WTC11 (cell line): ENCODE measurements at regions not wholly inside any gene's neighbourhood (a gene's known extent, or its start where the extent isn't known, plus 50 kb on each side); places are given as distances from the start of the nearest gene placed in this dataset.

Experiments
- ATAC-seq: fragments of 200-7000 bp; cut with Tn5 transposase; 2 replicates; pipeline ENCODE4 v1.10.0; 2021; ENCODE audit warnings: mild to moderate bottlenecking, moderate library complexity
- CTCF ChIA-PET: fragments of 300-600 bp; sonication (Branson Sonifier 250); formaldehyde crosslinking; loops from one replicate; lab custom pipeline; 2021; ENCODE audit warnings: antibody characterized with exemption; lab: Charles Lee
- POLR2A ChIA-PET: fragments of 350-600 bp; sonication (Branson Sonifier 250); formaldehyde crosslinking; loops from one replicate; lab custom pipeline; 2021; ENCODE audit warnings: antibody characterized with exemption; lab: Charles Lee
- DNase-seq: peaks from one replicate; pipeline ENCODE4 v3.0.0; 2021; ENCODE audit warnings: low spot score
- H3K27ac Mint-ChIP-seq: 2 replicates; pipeline ENCODE4 v1.8.0; 2021; ENCODE audit warnings: mixed read lengths
- H3K27me3 Mint-ChIP-seq: 2 replicates; pipeline ENCODE4 v1.8.0; 2021; ENCODE audit warnings: low read depth, mild to moderate bottlenecking, moderate library complexity, mixed read lengths
- H3K36me3 Mint-ChIP-seq: 2 replicates; pipeline ENCODE4 v1.8.0; 2021; ENCODE audit warnings: mixed read lengths
- H3K4me1 Mint-ChIP-seq: 2 replicates; pipeline ENCODE4 v1.8.0; 2022; ENCODE audit warnings: mixed read lengths
- H3K4me3 Mint-ChIP-seq: 2 replicates; pipeline ENCODE4 v1.8.0; 2021; ENCODE audit warnings: mild to moderate bottlenecking, moderate library complexity, mixed read lengths
- H3K9me3 Mint-ChIP-seq: 2 replicates; pipeline ENCODE4 v1.8.0; 2021; ENCODE audit warnings: mixed read lengths
- CBFB ChIP-seq: sonication (generic); formaldehyde crosslinking; IDR thresholded peaks from 2 replicates; pipeline ENCODE4 v1.8.1; 2022; ENCODE audit warnings: mild to moderate bottlenecking, low read depth, missing genetic modification reagents
- FOXJ3 ChIP-seq: sonication (generic); formaldehyde crosslinking; IDR thresholded peaks from 2 replicates; pipeline ENCODE4 v1.9.0; 2021; ENCODE audit warnings: missing genetic modification reagents, mild to moderate bottlenecking, borderline replicate concordance
- FOXK1 ChIP-seq: sonication (generic); formaldehyde crosslinking; IDR thresholded peaks from 2 replicates; pipeline ENCODE4 v1.8.0; 2022; ENCODE audit warnings: mild to moderate bottlenecking, moderate library complexity, missing genetic modification reagents
- FOXP1 ChIP-seq: sonication (generic); formaldehyde crosslinking; IDR thresholded peaks from 2 replicates; pipeline ENCODE4 v1.8.0; 2022; ENCODE audit warnings: missing genetic modification reagents, mild to moderate bottlenecking, moderate library complexity, borderline replicate concordance
- NFYB ChIP-seq: sonication (generic); formaldehyde crosslinking; conservative IDR thresholded peaks from 2 replicates; pipeline ENCODE4 v1.8.0; 2022; ENCODE audit warnings: low read depth, missing genetic modification reagents
- SMAD4 ChIP-seq: sonication (generic); formaldehyde crosslinking; IDR thresholded peaks from 2 replicates; pipeline ENCODE4 v1.8.0; 2022; ENCODE audit warnings: mild to moderate bottlenecking, missing genetic modification reagents
- TCF7 ChIP-seq: sonication (generic); formaldehyde crosslinking; IDR thresholded peaks from 2 replicates; pipeline ENCODE4 v1.8.0; 2022; ENCODE audit warnings: mild to moderate bottlenecking, low read depth, missing genetic modification reagents, moderate library complexity
- TP53 ChIP-seq: sonication (generic); formaldehyde crosslinking; IDR thresholded peaks from 2 replicates; pipeline ENCODE4 v1.8.1; 2023; ENCODE audit warnings: mild to moderate bottlenecking, missing genetic modification reagents
- ZBTB21 ChIP-seq: sonication (generic); formaldehyde crosslinking; IDR thresholded peaks from 2 replicates; pipeline ENCODE4 v1.8.1; 2023; ENCODE audit warnings: mild to moderate bottlenecking, missing genetic modification reagents, borderline replicate concordance
- ZNF219 ChIP-seq: sonication (generic); formaldehyde crosslinking; IDR thresholded peaks from 2 replicates; pipeline ENCODE4 v1.8.0; 2023; ENCODE audit warnings: missing genetic modification reagents, mild to moderate bottlenecking, borderline replicate concordance
- TF ChIP-seq, protein P1 (sequence below): sonication (generic); formaldehyde crosslinking; conservative IDR thresholded peaks from 2 replicates; pipeline ENCODE4 v1.8.1; 2023; ENCODE audit warnings: mild to moderate bottlenecking, low read depth, missing genetic modification reagents, moderate library complexity
- TF ChIP-seq, protein P2 (sequence below): fragments of 250-450 bp; sonication (Bioruptor Pico); IDR thresholded peaks from 2 replicates; pipeline ENCODE4 v1.8.0; 2021; ENCODE audit warnings: mild to moderate bottlenecking
- TF ChIP-seq, protein P3 (sequence below): sonication (generic); formaldehyde crosslinking; IDR thresholded peaks from 2 replicates; pipeline ENCODE4 v1.8.1; 2022; ENCODE audit warnings: low read depth, mild to moderate bottlenecking, moderate library complexity, missing genetic modification reagents, borderline replicate concordance

DNA sequence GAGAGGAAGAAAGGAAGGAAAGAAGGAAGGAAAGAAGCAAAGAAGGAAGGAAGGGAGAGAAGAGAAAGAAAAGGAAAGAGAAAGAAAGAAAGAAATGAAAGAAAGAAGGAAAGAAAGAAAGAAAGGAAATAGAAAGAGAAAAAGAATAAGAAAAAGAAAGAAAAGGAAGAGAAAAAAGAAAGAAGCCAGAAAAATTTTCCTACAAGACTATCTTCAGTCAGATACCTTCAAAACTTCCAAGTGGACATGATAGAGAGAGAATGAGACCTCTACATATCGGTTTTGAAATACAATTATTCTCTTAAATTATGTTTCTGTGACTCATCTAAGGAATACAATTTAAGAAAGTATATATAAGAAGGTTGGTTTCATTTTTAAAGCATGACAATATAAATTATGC, 1369.0 kb downstream of the ZPLD1 start:
- Mint-ChIP-seq H3K27me3 (no peaks in the 10 kb centered on the region), H3K4me1 (no peaks in the 10 kb centered on the region), H3K27ac (no peak overlapping the region), H3K9me3 (peaks cover 23% of the 10 kb centered on the region), H3K36me3 (0 out of 2 replicates have a peak, but pooled peaks cover 4% of the 10 kb centered on the region), H3K4me3 (no peak overlapping the region)
- ATAC-seq: no peak
- ChIA-PET POLR2A (no interaction called here), CTCF (no interaction called here)
- DNase-seq: no peak
- TF ChIP-seq FOXP1 (CRISPR knock-in tag) (no peak), ZNF219 (CRISPR knock-in tag) (no peak), SMAD4 (CRISPR knock-in tag) (no peak), FOXJ3 (CRISPR knock-in tag) (no peak)

DNA sequence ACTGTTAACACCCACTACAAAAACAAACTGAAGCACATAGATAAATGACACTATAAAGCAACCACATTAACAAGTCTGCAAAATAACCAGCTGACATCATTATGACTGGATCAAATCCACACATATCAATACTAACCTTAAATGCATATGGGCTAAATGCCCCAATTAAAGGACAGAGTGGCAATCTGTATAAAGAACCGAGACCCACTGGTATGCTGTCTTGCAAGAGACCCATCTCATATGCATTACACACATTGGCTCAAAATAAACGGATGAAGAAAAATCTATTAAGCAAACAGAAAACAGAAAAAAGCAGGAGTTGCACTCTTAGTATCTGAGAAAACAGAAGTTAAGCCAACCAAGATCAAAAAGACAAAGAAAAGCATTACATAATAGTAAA, 1375.4 kb downstream of the ZPLD1 start:
- ATAC-seq (no peak), DNase-seq (no peak)
- ChIA-PET POLR2A (no interaction called here), CTCF (no interaction called here)
- Mint-ChIP-seq H3K4me1 (peaks cover 13% of the 10 kb centered on the region), H3K9me3 (peaks cover 49% of the 10 kb centered on the region), H3K27ac (no peak overlapping the region), H3K27me3 (no peaks in the 10 kb centered on the region), H3K4me3 (no peak overlapping the region), H3K36me3 (peaks cover 29% of the 10 kb centered on the region)
- TF ChIP-seq, protein P1, sequence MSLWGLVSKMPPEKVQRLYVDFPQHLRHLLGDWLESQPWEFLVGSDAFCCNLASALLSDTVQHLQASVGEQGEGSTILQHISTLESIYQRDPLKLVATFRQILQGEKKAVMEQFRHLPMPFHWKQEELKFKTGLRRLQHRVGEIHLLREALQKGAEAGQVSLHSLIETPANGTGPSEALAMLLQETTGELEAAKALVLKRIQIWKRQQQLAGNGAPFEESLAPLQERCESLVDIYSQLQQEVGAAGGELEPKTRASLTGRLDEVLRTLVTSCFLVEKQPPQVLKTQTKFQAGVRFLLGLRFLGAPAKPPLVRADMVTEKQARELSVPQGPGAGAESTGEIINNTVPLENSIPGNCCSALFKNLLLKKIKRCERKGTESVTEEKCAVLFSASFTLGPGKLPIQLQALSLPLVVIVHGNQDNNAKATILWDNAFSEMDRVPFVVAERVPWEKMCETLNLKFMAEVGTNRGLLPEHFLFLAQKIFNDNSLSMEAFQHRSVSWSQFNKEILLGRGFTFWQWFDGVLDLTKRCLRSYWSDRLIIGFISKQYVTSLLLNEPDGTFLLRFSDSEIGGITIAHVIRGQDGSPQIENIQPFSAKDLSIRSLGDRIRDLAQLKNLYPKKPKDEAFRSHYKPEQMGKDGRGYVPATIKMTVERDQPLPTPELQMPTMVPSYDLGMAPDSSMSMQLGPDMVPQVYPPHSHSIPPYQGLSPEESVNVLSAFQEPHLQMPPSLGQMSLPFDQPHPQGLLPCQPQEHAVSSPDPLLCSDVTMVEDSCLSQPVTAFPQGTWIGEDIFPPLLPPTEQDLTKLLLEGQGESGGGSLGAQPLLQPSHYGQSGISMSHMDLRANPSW (CRISPR knock-in tag): no peak

DNA sequence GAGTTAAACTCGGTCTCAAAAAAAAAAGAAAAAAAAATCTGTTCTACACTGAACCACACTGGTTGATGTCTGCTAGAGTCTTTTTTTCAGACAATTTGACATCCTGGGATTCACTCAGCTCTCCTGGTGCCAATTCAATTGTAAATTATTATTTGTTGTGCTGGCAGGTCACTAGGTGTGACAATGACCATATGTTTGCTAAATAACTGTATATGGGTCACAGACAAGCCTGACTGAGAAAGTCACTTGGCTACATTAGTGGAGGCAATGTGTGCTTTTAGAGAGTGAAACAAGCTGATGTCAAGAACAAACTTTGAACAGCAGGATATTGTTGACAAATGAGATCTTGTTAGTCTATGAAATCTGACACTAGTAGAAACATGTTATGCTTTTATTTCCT, 1379.1 kb downstream of the ZPLD1 start:
- TF ChIP-seq CBFB (CRISPR knock-in tag): no peak
- TF ChIP-seq, protein P2, sequence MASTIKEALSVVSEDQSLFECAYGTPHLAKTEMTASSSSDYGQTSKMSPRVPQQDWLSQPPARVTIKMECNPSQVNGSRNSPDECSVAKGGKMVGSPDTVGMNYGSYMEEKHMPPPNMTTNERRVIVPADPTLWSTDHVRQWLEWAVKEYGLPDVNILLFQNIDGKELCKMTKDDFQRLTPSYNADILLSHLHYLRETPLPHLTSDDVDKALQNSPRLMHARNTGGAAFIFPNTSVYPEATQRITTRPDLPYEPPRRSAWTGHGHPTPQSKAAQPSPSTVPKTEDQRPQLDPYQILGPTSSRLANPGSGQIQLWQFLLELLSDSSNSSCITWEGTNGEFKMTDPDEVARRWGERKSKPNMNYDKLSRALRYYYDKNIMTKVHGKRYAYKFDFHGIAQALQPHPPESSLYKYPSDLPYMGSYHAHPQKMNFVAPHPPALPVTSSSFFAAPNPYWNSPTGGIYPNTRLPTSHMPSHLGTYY (CRISPR knock-in tag): no peak
- ATAC-seq (peak; percentile 30; the same call in 1 of the 2 replicates), DNase-seq (no peak)
- peaks cover 24% of the 10 kb centered on the region for H3K36me3 Mint-ChIP-seq
- peaks cover 30% of the 10 kb centered on the region for H3K4me1 Mint-ChIP-seq
- POLR2A ChIA-PET: no interaction called here
- H3K4me3 Mint-ChIP-seq: no peak overlapping the region
- CTCF ChIA-PET: no interaction called here
- no peak overlapping the region for H3K27ac Mint-ChIP-seq
- H3K27me3 Mint-ChIP-seq: no peaks in the 10 kb centered on the region
- H3K9me3 Mint-ChIP-seq: peaks cover 24% of the 10 kb centered on the region

DNA sequence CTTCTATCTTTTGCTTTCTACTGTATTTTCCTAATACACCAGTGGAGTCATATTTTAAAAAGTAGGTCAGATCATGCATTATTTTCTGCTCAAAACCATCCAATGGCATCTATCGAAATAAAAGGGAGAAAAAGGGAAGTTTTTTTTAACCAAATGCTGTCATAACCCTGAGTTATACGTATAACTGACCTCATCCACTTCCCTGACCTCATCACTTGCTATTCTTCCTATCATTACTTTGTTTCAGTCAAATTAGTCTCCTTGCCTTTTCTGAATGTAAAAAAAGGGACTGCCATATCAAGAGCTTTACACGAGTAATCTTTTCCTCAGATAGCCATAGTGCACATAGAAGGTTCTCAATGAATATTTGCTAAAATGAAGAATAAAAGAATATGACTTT, 1383.6 kb downstream of the ZPLD1 start:
- Mint-ChIP-seq H3K27me3 (no peaks in the 10 kb centered on the region), H3K9me3 (no peaks in the 10 kb centered on the region), H3K4me3 (peak overlapping the region; percentile 14; the same call in 1 of the 2 replicates), H3K27ac (peak overlapping the region; percentile 87), H3K36me3 (no peaks in the 10 kb centered on the region), H3K4me1 (peaks cover 45% of the 10 kb centered on the region)
- ChIA-PET CTCF (interaction anchor here (0.7 kb wide), 1 partner anchor 1589 kb away, joined by 3 read pairs; no protein-coding TSS in a partner anchor), POLR2A (no interaction called here)
- ATAC-seq (no peak), DNase-seq (no peak)
- TF ChIP-seq FOXK1 (CRISPR knock-in tag) (no peak), ZBTB21 (no peak), NFYB (CRISPR knock-in tag) (no peak), TCF7 (CRISPR knock-in tag) (no peak), TP53 (CRISPR knock-in tag) (no peak)
- TF ChIP-seq, protein P3, sequence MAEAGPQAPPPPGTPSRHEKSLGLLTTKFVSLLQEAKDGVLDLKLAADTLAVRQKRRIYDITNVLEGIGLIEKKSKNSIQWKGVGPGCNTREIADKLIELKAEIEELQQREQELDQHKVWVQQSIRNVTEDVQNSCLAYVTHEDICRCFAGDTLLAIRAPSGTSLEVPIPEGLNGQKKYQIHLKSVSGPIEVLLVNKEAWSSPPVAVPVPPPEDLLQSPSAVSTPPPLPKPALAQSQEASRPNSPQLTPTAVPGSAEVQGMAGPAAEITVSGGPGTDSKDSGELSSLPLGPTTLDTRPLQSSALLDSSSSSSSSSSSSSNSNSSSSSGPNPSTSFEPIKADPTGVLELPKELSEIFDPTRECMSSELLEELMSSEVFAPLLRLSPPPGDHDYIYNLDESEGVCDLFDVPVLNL (CRISPR knock-in tag): no peak
- TF ChIP-seq, protein P2 (CRISPR knock-in tag): no peak
